ENCODE measurements at regions not wholly inside any gene's neighbourhood (a gene's known extent, or its start where the extent isn't known, plus 50 kb on each side); places are given as distances from the start of the nearest gene placed in this dataset.

DNA sequence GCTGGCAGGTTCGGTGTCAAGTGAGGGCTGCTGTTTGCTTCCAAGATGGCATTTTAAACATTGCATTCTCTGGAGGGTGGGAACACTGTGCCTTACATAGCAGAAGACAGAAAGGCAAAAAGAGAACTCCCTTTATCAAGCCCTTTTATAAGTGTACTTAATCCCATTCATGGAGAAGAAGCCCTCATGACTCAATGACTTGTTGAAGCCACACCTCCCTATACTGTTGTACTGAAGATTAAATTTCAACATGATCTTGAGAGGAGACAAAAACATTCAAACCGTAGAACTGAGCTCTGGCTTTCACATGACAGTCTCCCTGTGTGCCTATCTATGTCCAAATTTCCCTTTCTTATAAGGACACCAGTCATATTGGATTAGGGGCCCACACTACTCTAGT, 443.4 kb upstream of the CDIN1 start:
- TF ChIP-seq EZH2 (IDR thresholded peaks at IDR 0.05; ENCODE audit: borderline replicate concordance, insufficient read depth, low read depth, low read length, poor library complexity, severe bottlenecking) = no peak
- TF ChIP-seq, protein P1, sequence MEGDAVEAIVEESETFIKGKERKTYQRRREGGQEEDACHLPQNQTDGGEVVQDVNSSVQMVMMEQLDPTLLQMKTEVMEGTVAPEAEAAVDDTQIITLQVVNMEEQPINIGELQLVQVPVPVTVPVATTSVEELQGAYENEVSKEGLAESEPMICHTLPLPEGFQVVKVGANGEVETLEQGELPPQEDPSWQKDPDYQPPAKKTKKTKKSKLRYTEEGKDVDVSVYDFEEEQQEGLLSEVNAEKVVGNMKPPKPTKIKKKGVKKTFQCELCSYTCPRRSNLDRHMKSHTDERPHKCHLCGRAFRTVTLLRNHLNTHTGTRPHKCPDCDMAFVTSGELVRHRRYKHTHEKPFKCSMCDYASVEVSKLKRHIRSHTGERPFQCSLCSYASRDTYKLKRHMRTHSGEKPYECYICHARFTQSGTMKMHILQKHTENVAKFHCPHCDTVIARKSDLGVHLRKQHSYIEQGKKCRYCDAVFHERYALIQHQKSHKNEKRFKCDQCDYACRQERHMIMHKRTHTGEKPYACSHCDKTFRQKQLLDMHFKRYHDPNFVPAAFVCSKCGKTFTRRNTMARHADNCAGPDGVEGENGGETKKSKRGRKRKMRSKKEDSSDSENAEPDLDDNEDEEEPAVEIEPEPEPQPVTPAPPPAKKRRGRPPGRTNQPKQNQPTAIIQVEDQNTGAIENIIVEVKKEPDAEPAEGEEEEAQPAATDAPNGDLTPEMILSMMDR (IDR thresholded peaks at IDR 0.05) = no peak
